ENCODE measurements at regions not wholly inside any gene's neighbourhood (a gene's known extent, or its start where the extent isn't known, plus 50 kb on each side); places are given as distances from the start of the nearest gene placed in this dataset.

DNA sequence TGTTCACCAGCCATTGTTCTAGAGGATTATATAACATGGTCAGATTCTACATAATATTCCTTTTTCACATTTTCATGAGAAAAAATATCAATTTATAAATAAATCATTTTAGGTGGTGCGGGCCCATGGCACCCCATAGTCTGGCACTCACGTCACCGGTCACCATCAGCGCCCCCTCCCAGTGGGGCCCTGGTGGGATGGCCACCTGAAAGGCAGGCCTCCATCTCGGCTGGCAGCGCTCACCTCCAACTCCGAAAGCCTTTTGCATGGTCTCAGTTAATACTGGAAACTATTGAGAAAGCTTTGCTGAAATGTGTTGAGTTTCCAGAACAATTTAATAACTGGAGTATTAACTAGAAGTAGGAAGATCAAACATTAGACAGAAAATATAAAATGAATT lies 141.4 kb upstream of the SALL3 start:
- TF ChIP-seq, protein P1, sequence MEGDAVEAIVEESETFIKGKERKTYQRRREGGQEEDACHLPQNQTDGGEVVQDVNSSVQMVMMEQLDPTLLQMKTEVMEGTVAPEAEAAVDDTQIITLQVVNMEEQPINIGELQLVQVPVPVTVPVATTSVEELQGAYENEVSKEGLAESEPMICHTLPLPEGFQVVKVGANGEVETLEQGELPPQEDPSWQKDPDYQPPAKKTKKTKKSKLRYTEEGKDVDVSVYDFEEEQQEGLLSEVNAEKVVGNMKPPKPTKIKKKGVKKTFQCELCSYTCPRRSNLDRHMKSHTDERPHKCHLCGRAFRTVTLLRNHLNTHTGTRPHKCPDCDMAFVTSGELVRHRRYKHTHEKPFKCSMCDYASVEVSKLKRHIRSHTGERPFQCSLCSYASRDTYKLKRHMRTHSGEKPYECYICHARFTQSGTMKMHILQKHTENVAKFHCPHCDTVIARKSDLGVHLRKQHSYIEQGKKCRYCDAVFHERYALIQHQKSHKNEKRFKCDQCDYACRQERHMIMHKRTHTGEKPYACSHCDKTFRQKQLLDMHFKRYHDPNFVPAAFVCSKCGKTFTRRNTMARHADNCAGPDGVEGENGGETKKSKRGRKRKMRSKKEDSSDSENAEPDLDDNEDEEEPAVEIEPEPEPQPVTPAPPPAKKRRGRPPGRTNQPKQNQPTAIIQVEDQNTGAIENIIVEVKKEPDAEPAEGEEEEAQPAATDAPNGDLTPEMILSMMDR (IDR thresholded peaks at IDR 0.05), result no peak
- H3K9me3 Mint-ChIP-seq, result no peaks in the 10 kb centered on the region
- H3K27me3 Mint-ChIP-seq (ENCODE audit: low read depth, poor library complexity), result peaks cover 8% of the 10 kb centered on the region
- no peak overlapping the region for H3K4me3 Mint-ChIP-seq
- H3K27ac Mint-ChIP-seq, result no peak overlapping the region
- no peaks in the 10 kb centered on the region for H3K36me3 Mint-ChIP-seq (ENCODE audit: low read depth)
- no peaks in the 10 kb centered on the region for H3K4me1 Mint-ChIP-seq
- no peak for DNase-seq

DNA sequence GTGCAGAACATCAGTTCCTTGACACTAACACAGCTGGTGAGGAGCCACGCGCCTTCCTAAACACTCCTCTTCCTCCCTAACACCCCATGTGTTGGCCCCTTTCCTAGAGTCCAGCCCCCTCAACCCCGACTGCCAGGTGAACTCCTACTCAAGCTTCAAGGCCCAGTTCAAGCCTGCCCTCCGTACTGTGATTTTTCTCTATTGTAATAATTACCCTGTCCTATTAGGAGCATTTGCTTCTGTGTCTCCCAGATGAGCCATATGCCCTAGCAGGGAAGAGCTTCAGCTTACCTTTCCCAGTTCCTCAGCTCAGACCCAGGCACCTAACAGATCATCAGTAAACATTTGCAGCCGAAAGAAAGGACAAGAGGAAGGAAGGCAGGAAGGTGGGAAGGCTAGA lies 130.6 kb upstream of the SALL3 start:
- Mint-ChIP-seq H3K27me3 (ENCODE audit: low read depth, poor library complexity) (peaks cover 3% of the 10 kb centered on the region), H3K9me3 (peaks cover 46% of the 10 kb centered on the region)
- no peak for DNase-seq

DNA sequence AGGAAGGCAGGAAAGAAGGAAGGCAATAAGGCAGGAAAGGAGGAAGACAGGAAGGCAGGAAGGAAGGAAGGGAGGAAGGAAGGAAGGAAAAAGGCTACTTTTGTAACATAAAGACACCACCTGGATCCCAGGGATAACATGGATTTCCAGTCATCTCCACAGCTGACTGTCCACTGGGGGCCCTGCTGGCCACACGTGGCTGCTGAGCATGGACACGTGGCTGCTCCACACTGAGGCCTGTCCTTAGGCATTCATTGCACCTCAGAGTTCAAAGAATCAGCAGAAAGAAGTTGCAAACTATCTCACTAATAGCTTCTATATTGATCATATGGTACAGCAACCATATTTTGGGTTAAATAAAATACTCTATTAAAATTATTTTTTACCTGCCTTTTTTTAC lies 130.2 kb upstream of the SALL3 start:
- H3K36me3 Mint-ChIP-seq (ENCODE audit: low read depth), result peaks cover 10% of the 10 kb centered on the region
- H3K4me1 Mint-ChIP-seq, result peaks cover 4% of the 10 kb centered on the region
- TF ChIP-seq, protein P1 (IDR thresholded peaks at IDR 0.05), result no peak
- peaks cover 42% of the 10 kb centered on the region for H3K9me3 Mint-ChIP-seq
- H3K27me3 Mint-ChIP-seq (ENCODE audit: low read depth, poor library complexity), result peaks cover 3% of the 10 kb centered on the region
- H3K27ac Mint-ChIP-seq, result no peak overlapping the region
- no peak overlapping the region for H3K4me3 Mint-ChIP-seq
- no peak for DNase-seq

More for the DNA sequence above, 130.6 kb upstream of the SALL3 start:
- Mint-ChIP-seq H3K27ac (no peak overlapping the region), H3K4me1 (peaks cover 4% of the 10 kb centered on the region), H3K36me3 (ENCODE audit: low read depth) (peaks cover 10% of the 10 kb centered on the region), H3K4me3 (no peak overlapping the region)
- TF ChIP-seq, protein P1 (IDR thresholded peaks at IDR 0.05), result no peak

DNA sequence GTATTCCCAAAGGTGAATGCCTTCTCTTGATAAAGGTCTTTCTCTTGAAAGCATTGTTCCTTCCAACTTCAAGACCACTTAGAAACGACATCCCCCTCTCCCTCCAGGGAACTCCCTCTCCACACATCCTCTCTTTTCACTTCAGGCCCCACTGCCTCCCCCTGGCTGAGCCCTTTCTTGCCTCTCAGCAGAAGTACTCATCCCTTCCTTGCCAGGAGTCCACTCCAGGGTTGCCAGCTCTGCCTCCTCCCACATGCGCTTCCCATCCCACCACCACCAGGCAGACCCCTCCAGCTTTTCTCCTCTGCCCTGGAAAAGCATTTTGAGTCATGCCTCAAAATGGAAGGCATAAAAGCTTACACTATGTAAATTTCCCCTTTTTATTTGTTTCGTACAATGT lies 126.3 kb upstream of the SALL3 start:
- Mint-ChIP-seq H3K9me3 (peaks cover 21% of the 10 kb centered on the region), H3K27ac (no peak overlapping the region), H3K27me3 (ENCODE audit: low read depth, poor library complexity) (peaks cover 3% of the 10 kb centered on the region), H3K4me3 (no peak overlapping the region), H3K4me1 (peaks cover 13% of the 10 kb centered on the region), H3K36me3 (ENCODE audit: low read depth) (peaks cover 4% of the 10 kb centered on the region)
- no peak for DNase-seq
- TF ChIP-seq, protein P1 (IDR thresholded peaks at IDR 0.05), result no peak

DNA sequence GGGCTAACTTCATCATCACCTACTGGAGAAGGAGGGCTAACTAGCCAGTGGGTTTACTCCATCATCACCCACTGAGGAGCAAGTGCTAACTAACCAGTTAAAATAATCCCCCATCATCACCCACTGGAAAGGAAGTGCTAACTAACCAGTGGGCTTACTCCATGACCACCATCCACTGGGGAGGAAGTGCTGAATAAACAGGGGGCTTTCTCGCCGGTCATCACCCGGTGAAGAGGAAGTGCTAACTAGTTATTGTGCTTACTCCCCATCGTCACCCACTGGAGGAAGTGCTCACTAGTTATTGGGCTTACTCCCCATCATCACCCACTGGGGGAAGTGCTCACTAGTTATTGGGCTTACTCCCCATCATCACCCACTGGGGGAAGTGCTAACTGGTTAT lies 124.4 kb upstream of the SALL3 start:
- peaks cover 13% of the 10 kb centered on the region for H3K9me3 Mint-ChIP-seq
- H3K27ac Mint-ChIP-seq, result no peak overlapping the region
- peaks cover 1% of the 10 kb centered on the region for H3K36me3 Mint-ChIP-seq (ENCODE audit: low read depth)
- H3K27me3 Mint-ChIP-seq (ENCODE audit: low read depth, poor library complexity), result peaks cover 9% of the 10 kb centered on the region
- DNase-seq, result no peak
- TF ChIP-seq, protein P1 (IDR thresholded peaks at IDR 0.05), result no peak
- no peak overlapping the region for H3K4me3 Mint-ChIP-seq
- peaks cover 13% of the 10 kb centered on the region for H3K4me1 Mint-ChIP-seq

DNA sequence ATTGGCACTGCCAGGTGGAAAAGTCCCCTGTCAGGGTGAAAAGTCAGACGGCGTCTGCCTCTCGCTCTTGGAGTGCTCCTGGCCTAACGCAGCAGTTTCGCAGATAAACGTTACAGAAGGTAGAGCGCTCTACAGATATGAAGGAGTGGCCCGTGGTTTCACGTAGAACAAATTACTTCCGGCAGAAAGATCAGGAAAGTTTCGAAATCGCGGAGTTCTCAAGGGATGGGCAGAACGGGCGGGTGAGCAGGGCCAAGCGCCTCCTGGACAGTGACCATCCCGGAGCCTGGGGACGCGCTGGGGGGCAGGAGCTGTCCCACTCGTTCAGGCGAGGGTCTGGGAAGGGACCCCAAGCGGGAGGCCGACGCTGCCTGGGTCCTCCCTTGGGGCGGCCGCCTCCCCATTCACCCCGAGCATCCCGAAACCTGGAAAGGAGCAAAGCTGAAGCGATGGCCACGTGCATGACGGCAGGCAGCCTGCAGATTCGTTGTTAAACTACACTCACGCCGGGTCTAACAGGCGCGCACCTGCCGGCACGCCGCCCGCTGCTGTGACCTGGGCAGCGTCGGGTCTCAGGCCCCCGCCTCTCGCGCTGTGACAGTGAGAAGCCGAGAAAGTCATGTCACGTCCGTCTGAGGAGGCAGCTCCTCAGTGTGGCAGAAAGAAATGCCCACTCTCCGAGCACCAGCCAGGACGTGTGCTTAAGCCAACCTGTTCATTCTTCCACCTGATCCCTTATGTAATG lies 122.9 kb upstream of the SALL3 start:
- H3K27ac Mint-ChIP-seq, result peak overlapping the region; percentile 37
- H3K36me3 Mint-ChIP-seq (ENCODE audit: low read depth), result no peaks in the 10 kb centered on the region
- TF ChIP-seq, protein P1 (IDR thresholded peaks at IDR 0.05), result no peak
- peaks cover 18% of the 10 kb centered on the region for H3K4me1 Mint-ChIP-seq
- no peak overlapping the region for H3K4me3 Mint-ChIP-seq
- H3K9me3 Mint-ChIP-seq, result peaks cover 1% of the 10 kb centered on the region
- peaks cover 9% of the 10 kb centered on the region for H3K27me3 Mint-ChIP-seq (ENCODE audit: low read depth, poor library complexity)
- no peak for DNase-seq
